Mucosa of descending colon (tissue), 3 donors: ENCODE measurements at regions not wholly inside any gene's neighbourhood (a gene's known extent, or its start where the extent isn't known, plus 50 kb on each side); places are given as distances from the start of the nearest gene placed in this dataset.

Source experiments
- ATAC-seq: fragments of 200-7000 bp; cut with Tn5 transposase; one replicate; pipeline ENCODE4 v1.9.1; 2020; ENCODE audit warnings: mild to moderate bottlenecking, moderate library complexity
- DNase-seq, 3 donors: peaks; one replicate each; pipeline ENCODE4 v3.0.0-alpha.2; 2020
- H3K36me3 ChIP-seq: fragments of 200-600 bp; one replicate; pipeline ENCODE4 v1.8.0; 2021; ENCODE audit warnings: low read depth, mild to moderate bottlenecking
- H3K4me1 ChIP-seq: fragments of 200-600 bp; one replicate; pipeline ENCODE4 v1.8.0; 2021; ENCODE audit warnings: low read depth, mild to moderate bottlenecking
- H3K4me3 ChIP-seq: fragments of 200-600 bp; one replicate; pipeline ENCODE4 v1.8.0; 2021; ENCODE audit warnings: mild to moderate bottlenecking
- H3K9me3 ChIP-seq: fragments of 200-600 bp; one replicate; pipeline ENCODE4 v1.8.0; 2021; ENCODE audit warnings: mild to moderate bottlenecking
- intact Hi-C, 2 donors: fragments of 100-400 bp; cut with DNase I in 1 of 2; cut with micrococcal nuclease in 1 of 2; formaldehyde crosslinking; loops; one replicate each; pipeline versions ENCODE4 v1.11.0 to v1.11.1; 2022; cut with DNase I, micrococcal nuclease
- TF ChIP-seq, protein P1 (sequence below): fragments of 200-600 bp; IDR thresholded peaks from one replicate; pipeline ENCODE4 v1.8.0; 2022; ENCODE audit warnings: antibody characterized with exemption, mild to moderate bottlenecking
- donor health status: DM: no; HTN: no; CAD: no; lungs with moderate emphysema.
- donor health status: DM: no; HTN: no; CAD: no.
- donor health status: DM: no; HTN: yes; CAD: no.

DNA sequence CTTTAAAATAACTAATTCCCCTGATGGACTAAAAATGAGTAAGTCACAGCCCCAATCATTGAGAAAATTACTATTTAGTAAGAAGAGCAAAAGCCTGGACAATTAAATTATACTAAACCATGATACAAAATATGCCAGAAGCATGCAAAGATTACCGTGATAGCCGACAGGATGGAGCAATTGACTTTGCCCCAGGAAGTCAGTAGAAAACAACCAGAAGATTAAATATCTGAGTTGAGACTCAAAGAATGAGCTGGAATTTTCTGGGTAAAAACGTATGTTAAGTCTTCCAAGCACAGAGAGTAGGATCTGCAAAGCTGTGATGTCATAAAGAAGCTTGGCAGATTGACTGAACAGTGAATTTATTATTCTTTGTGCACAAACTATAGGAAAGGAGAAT lies 816.1 kb upstream of the TENM3 start:
- H3K36me3 ChIP-seq: no peaks in the 10 kb centered on the region
- intact Hi-C loops: no loop called here
- no peak for DNase-seq
- ATAC-seq: no peak
- TF ChIP-seq, protein P1, sequence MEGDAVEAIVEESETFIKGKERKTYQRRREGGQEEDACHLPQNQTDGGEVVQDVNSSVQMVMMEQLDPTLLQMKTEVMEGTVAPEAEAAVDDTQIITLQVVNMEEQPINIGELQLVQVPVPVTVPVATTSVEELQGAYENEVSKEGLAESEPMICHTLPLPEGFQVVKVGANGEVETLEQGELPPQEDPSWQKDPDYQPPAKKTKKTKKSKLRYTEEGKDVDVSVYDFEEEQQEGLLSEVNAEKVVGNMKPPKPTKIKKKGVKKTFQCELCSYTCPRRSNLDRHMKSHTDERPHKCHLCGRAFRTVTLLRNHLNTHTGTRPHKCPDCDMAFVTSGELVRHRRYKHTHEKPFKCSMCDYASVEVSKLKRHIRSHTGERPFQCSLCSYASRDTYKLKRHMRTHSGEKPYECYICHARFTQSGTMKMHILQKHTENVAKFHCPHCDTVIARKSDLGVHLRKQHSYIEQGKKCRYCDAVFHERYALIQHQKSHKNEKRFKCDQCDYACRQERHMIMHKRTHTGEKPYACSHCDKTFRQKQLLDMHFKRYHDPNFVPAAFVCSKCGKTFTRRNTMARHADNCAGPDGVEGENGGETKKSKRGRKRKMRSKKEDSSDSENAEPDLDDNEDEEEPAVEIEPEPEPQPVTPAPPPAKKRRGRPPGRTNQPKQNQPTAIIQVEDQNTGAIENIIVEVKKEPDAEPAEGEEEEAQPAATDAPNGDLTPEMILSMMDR: no peak
- H3K9me3 ChIP-seq: no peaks in the 10 kb centered on the region
- H3K4me3 ChIP-seq: no peak overlapping the region
- no peaks in the 10 kb centered on the region for H3K4me1 ChIP-seq

DNA sequence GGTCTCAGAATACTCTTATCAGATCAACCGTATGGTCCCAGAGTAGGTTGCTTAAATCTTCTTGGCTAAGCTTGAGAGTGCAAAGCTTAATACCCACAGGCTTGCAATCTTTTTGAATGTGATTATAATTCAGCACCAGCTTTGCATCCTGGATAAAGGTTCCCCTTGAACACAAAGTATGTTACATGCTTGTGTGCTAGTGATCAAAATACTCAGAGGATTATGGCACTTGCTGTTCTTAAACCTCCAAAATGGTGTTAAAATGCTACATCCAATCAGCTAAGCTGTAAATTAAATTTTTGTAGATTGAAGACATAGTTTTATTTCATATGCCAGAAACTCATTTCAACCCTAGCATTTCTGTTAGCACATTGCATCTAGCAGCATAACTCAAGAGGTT lies 812.2 kb upstream of the TENM3 start:
- DNase-seq (no peak), ATAC-seq (no peak)
- TF ChIP-seq, protein P1: no peak
- intact Hi-C loops: no loop called here
- no peak overlapping the region for H3K4me3 ChIP-seq
- H3K9me3 ChIP-seq: no peaks in the 10 kb centered on the region
- no peaks in the 10 kb centered on the region for H3K4me1 ChIP-seq
- H3K36me3 ChIP-seq: no peaks in the 10 kb centered on the region

DNA sequence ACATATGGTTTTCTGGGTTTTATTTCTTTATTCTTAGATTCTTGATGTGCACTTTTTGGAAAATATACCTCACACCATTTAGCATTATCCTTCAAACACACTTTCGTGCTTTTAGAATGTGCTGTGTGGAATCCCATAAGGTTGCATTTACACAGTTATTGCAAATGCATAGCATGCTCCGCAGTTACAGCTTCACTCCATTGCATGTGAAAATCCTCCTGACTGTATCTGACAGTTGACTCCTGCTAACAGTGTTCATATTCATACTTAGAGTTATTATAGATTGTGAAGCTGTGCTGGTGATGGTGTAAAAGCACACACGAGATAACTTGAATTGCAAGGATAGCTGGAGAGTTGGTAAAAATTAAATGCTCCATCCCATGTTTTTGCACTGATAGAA lies 811.5 kb upstream of the TENM3 start:
- DNase-seq (no peak), ATAC-seq (no peak)
- TF ChIP-seq, protein P1: no peak
- H3K4me3 ChIP-seq: no peak overlapping the region
- no peaks in the 10 kb centered on the region for H3K36me3 ChIP-seq
- no peaks in the 10 kb centered on the region for H3K4me1 ChIP-seq
- intact Hi-C loops: no loop called here
- no peaks in the 10 kb centered on the region for H3K9me3 ChIP-seq

DNA sequence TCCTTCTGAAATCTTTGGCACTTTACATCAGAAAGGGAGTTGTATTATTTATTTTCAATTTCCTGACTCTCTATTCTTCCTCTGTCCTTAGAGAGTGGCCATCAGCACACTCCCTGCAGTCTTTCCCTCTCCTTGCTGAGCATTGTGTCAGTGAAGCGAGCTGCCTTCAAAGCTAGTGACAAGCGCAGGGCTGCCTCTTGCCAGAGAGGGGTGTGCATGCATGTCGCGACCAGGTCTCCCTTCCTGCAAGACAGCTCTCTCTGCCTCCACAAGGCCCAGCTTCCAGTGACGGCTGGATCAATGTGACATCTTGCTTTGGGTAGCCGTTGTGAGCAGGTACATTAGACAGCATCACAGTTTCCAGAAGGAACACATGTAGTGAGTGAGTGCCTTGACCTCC lies 810.9 kb upstream of the TENM3 start:
- ATAC-seq: no peak
- no peaks in the 10 kb centered on the region for H3K4me1 ChIP-seq
- H3K4me3 ChIP-seq: no peak overlapping the region
- no peak for DNase-seq
- no peaks in the 10 kb centered on the region for H3K9me3 ChIP-seq
- intact Hi-C loops: no loop called here
- TF ChIP-seq, protein P1: no peak
- H3K36me3 ChIP-seq: no peaks in the 10 kb centered on the region

DNA sequence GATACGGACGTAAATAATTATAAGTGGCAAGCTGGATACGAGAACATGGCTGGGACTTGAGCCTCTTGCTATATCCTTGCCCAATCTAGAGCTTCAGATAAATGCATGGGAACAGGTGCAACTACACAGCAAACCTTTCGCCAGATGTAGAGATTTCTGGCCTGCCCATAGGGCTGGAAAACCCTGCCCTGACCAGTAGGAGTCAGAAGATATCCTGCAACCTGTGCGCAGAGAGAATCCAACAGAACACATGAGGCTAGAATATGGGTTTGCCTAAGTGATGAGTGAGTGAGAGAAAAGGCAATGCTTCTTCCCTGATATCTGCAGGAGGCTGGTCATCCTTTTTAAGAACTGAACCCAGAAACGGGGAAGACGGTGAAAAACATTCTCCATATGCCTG lies 805.3 kb upstream of the TENM3 start:
- intact Hi-C loops: no loop called here
- Histone ChIP-seq H3K36me3 (no peaks in the 10 kb centered on the region), H3K9me3 (no peaks in the 10 kb centered on the region), H3K4me3 (no peak overlapping the region), H3K4me1 (no peaks in the 10 kb centered on the region)
- TF ChIP-seq, protein P1: no peak
- ATAC-seq (no peak), DNase-seq (no peak)

DNA sequence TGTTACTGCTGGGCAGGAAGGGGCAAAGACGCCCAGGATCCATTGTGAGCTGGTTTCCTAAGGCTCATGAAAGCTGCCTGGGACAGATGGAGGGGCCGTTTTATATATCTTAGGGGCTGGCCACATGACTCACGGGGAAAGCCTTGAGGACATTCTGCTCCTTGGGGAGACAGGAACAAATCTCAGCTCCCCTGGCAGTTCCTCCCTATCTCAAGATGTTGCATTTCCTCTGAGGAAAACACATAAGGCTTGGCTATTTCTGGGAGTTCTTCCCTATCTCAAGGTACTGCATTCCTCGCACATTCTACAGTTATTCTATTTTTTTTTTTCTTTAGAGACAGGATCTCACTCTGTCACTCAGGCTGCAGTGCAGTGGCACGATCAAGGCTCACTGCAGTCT lies 804.6 kb upstream of the TENM3 start:
- DNase-seq (no peak), ATAC-seq (no peak)
- Histone ChIP-seq H3K36me3 (no peaks in the 10 kb centered on the region), H3K4me1 (no peaks in the 10 kb centered on the region), H3K9me3 (no peaks in the 10 kb centered on the region), H3K4me3 (no peak overlapping the region)
- intact Hi-C loops: no loop called here
- TF ChIP-seq, protein P1: no peak
